NCI-H2196 (cell line): ENCODE measurements at regions not wholly inside any gene's neighbourhood (a gene's known extent, or its start where the extent isn't known, plus 50 kb on each side); places are given as distances from the start of the nearest gene placed in this dataset.
"Not testable (repeated sequence)": the region's sequence is repeated elsewhere in the genome, so short reads cannot be mapped to it uniquely, and the experiment has no call there.

Experiments
- DNase-seq: peaks from one replicate; lab custom pipeline; 2025; ENCODE audit not compliant: unreplicated experiment; lab: John Stamatoyannopoulos, UW

- DNase-seq, result no peak
These were observed 254.5 kb downstream of the FAM43A start for GRCh38 chr3:194939949-194940770.

GRCh38 chr3:194941360-194941955 lies 255.8 kb downstream of the FAM43A start:
- DNase-seq, result no peak

- DNase-seq, result no peak
These were observed 256.4 kb downstream of the FAM43A start for GRCh38 chr3:194941956-194942511.

- no peak for DNase-seq
These were observed 258.8 kb downstream of the FAM43A start for GRCh38 chr3:194944526-194944925.

GRCh38 chr3:194945508-194945907 lies 259.8 kb downstream of the FAM43A start:
- no peak for DNase-seq

- no peak for DNase-seq
These were observed 260.4 kb downstream of the FAM43A start for GRCh38 chr3:194946091-194946490.

- DNase-seq, result no peak
These were observed 263.9 kb downstream of the FAM43A start for GRCh38 chr3:194949592-194949991.

- DNase-seq, result no peak
These were observed 265.4 kb downstream of the FAM43A start for GRCh38 chr3:194950906-194951628.

- not testable (repeated sequence) for DNase-seq
These were observed 265.9 kb downstream of the FAM43A start for GRCh38 chr3:194951629-194951920.

GRCh38 chr3:194951931-194952582 lies 266.4 kb downstream of the FAM43A start:
- no peak for DNase-seq

GRCh38 chr3:194952841-194953241 lies 267.2 kb downstream of the FAM43A start:
- no peak for DNase-seq

- no peak for DNase-seq
These were observed 267.6 kb downstream of the FAM43A start for GRCh38 chr3:194953291-194953690.

GRCh38 chr3:194955546-194955945 lies 269.9 kb downstream of the FAM43A start:
- no peak for DNase-seq

- DNase-seq, result no peak
These were observed 270.5 kb downstream of the FAM43A start for GRCh38 chr3:194955979-194956696.

- DNase-seq, result no peak
These were observed 271.2 kb downstream of the FAM43A start for GRCh38 chr3:194956697-194957396.

- DNase-seq, result no peak
These were observed 272.1 kb downstream of the FAM43A start for GRCh38 chr3:194957743-194958240.

- no peak for DNase-seq
These were observed 273.5 kb downstream of the FAM43A start for GRCh38 chr3:194959217-194959616.

- not testable (repeated sequence) for DNase-seq
These were observed 274.0 kb downstream of the FAM43A start for GRCh38 chr3:194959666-194960065.

- no peak for DNase-seq
These were observed 274.9 kb downstream of the FAM43A start for GRCh38 chr3:194960446-194961032.
